CD4-positive, alpha-beta T cell treated with Interleukin-12 subunit alpha and Interleukin-12 subunit beta, for 1 hour (primary cell): ENCODE measurements at regions not wholly inside any gene's neighbourhood (a gene's known extent, or its start where the extent isn't known, plus 50 kb on each side); places are given as distances from the start of the nearest gene placed in this dataset.
"Not testable (repeated sequence)": the region's sequence is repeated elsewhere in the genome, so short reads cannot be mapped to it uniquely, and the experiment has no call there.

Source experiments
- DNase-seq: peaks from one replicate; pipeline ENCODE4 v3.0.0-alpha.2; 2020

GRCh38 chr2:67878743-67879142, 184.1 kb downstream of the C1D start:
- DNase-seq, result no peak

- DNase-seq, result no peak
Observed at GRCh38 chr2:67879586-67880290, 183.1 kb downstream of the C1D start.

GRCh38 chr2:67880291-67880761, 182.5 kb downstream of the C1D start:
- no peak for DNase-seq

GRCh38 chr2:67881816-67882215, 181.0 kb downstream of the C1D start:
- no peak for DNase-seq

- DNase-seq, result no peak
Observed at GRCh38 chr2:67883316-67884087, 179.3 kb downstream of the C1D start.

- no peak for DNase-seq
Observed at GRCh38 chr2:67888351-67889005, 174.3 kb downstream of the C1D start.

GRCh38 chr2:67889056-67889455, 173.7 kb downstream of the C1D start:
- no peak for DNase-seq

GRCh38 chr2:67891642-67892041, 171.2 kb downstream of the C1D start:
- DNase-seq, result no peak

GRCh38 chr2:67892339-67892846, 170.4 kb downstream of the C1D start:
- DNase-seq, result no peak

GRCh38 chr2:67895227-67895941, 167.4 kb downstream of the C1D start:
- DNase-seq, result no peak

GRCh38 chr2:67896076-67896475, 166.7 kb downstream of the C1D start:
- DNase-seq, result no peak

- no peak for DNase-seq
Observed at GRCh38 chr2:67896476-67896875, 166.3 kb downstream of the C1D start.

GRCh38 chr2:67898595-67898994, 164.2 kb downstream of the C1D start:
- DNase-seq, result no peak

GRCh38 chr2:67899187-67899586, 163.6 kb downstream of the C1D start:
- no peak for DNase-seq

GRCh38 chr2:67900826-67901225, 162.0 kb downstream of the C1D start:
- no peak for DNase-seq

- DNase-seq, result no peak
Observed at GRCh38 chr2:67904566-67904965, 158.2 kb downstream of the C1D start.

GRCh38 chr2:67904966-67905365, 157.8 kb downstream of the C1D start:
- no peak for DNase-seq

GRCh38 chr2:67906547-67906946, 156.3 kb downstream of the C1D start:
- not testable (repeated sequence) for DNase-seq

GRCh38 chr2:67917332-67918054, 145.3 kb downstream of the C1D start:
- DNase-seq, result no peak

GRCh38 chr2:67918471-67918870, 144.3 kb downstream of the C1D start:
- DNase-seq, result no peak

- DNase-seq, result no peak
Observed at GRCh38 chr2:67919490-67919889, 143.3 kb downstream of the C1D start.

GRCh38 chr2:67922080-67922785, 140.6 kb downstream of the C1D start:
- DNase-seq, result no peak
